Globus pallidus (tissue), 1 donor: ENCODE measurements at regions not wholly inside any gene's neighbourhood (a gene's known extent, or its start where the extent isn't known, plus 50 kb on each side); places are given as distances from the start of the nearest gene placed in this dataset.

Experiments used
- DNase-seq: peaks from one replicate; pipeline ENCODE4 v3.0.0-alpha.2; 2015; ENCODE audit warnings: low spot score

DNA sequence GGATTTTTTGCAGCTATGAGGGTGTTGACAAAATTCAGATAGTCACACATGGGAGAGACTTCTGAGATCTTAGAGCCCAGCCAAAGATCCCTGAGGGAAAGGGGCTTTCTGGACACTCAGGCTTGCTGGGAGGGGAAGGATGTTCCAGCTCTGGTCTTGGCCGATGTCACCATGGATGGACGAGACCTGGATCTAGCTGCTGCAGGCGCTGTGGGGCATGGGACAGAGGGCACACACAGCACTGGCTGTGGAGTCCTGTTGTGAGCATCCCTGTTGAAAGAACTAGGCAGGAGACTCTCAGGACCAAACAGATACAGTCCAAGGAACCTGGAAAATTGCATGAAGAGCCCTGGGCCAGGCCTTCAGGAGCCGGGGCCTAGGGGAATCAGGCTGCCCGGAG, 80.1 kb upstream of the SDK2 start:
- DNase-seq = no peak

GRCh38 chr17:73724990-73725389, 80.7 kb upstream of the SDK2 start:
- DNase-seq = no peak

GRCh38 chr17:73725794-73726515, 81.7 kb upstream of the SDK2 start:
- no peak for DNase-seq

- DNase-seq = no peak
These were observed 83.7 kb upstream of the SDK2 start for GRCh38 chr17:73727941-73728340.

GRCh38 chr17:73729101-73729500, 84.9 kb upstream of the SDK2 start:
- no peak for DNase-seq

GRCh38 chr17:73731733-73732132, 87.5 kb upstream of the SDK2 start:
- no peak for DNase-seq

DNA sequence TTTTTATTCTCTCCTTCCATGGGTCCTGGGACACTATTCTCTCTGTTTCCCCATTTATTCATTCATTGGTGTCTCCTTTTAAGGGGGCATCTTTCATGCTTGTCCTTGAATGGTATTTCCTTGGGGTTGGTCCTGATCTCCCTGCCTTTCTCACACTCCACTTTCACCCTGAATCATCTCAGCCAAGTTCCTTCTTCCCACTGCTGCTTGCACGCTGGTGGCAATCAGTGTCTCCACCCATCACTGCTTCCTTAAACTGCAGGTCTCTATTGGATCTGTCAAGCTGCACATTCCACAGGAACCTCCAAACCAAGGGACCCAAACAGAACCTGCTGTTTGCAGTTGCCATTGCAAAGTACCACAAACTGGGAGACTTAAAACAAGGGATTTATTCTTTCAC, 89.3 kb upstream of the SDK2 start:
- no peak for DNase-seq

- no peak for DNase-seq
These were observed 91.0 kb upstream of the SDK2 start for GRCh38 chr17:73735245-73735644.

GRCh38 chr17:73738751-73739575, 94.7 kb upstream of the SDK2 start:
- no peak for DNase-seq

GRCh38 chr17:73740370-73740769, 96.1 kb upstream of the SDK2 start:
- no peak for DNase-seq

GRCh38 chr17:73742948-73743381, 98.7 kb upstream of the SDK2 start:
- DNase-seq = no peak

GRCh38 chr17:73743518-73744201, 99.4 kb upstream of the SDK2 start:
- no peak for DNase-seq

- no peak for DNase-seq
These were observed 100.2 kb upstream of the SDK2 start for GRCh38 chr17:73744411-73744810.

DNA sequence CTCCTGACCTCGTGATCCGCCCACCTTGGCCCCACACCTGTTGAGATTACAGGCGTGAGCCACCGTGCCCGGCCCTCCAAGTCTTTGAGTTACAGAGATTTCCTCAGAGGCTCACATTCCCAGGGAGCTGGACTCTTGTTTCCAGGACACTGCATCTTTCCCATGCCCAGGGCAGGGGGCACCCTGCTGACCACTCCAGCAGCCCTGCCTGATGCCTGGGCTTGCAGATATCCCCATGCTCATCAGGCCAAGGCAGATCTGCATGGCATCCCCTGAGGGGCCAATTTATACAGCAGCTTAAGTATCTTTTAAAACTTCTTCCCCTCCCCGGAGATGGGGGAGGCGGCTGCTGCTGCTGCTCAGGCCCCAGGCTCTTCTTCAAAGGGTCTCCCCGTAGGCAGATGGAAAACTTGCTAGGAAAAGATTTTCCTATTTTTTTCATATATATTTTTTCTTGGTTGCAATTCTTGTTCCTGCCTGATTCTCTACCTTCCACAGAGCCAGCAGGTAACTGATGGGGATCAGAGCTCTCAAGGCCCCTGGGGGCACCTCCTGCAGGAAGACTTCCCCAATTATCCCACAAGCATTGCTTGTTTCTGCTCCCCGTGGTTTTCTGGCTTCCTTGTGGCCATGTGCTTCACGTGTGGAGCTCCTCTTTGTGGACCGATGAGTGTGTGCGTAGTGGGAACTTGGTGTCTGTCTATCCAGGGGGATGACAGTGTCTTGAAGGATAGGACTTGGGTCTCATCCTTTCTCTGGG, 102.2 kb upstream of the SDK2 start:
- DNase-seq = no peak

GRCh38 chr17:73747221-73748002, 103.2 kb upstream of the SDK2 start:
- no peak for DNase-seq

GRCh38 chr17:73748508-73748907, 104.3 kb upstream of the SDK2 start:
- DNase-seq = no peak

GRCh38 chr17:73749337-73749823, 105.1 kb upstream of the SDK2 start:
- no peak for DNase-seq

DNA sequence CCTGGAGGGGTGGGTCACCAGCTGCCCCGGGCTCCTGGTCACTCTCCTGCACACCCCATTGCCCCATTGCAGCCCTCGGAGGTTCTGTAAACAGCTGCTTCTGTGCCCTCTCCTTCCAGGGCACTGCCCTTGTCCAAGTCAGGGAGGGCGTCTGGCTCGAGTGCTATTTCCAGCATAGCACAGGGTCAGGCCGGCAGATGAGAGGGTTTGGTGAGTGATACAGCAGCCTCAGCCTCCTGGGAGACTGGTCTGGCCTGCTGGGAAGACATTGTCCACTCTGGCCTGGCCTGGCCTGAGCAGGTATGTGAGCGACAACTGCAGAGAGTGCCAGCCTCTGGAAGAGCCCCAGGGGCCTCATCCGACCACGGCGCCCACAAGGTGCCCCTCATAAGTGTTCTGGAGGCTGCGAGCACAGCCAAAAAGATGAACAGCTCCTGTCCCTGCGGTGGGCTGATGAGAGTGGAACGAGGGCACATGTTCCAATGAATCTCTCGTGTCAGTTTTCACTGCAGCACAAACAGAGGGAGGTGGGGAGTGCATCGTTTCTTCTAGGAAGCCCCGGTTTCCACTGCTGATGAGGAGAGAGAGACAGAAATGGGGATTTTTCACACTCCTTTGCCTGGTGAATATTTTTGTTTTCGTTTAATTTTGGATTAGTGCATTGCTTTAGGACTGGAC, 105.8 kb upstream of the SDK2 start:
- DNase-seq = no peak

- no peak for DNase-seq
These were observed 106.7 kb upstream of the SDK2 start for GRCh38 chr17:73750975-73751374.

DNA sequence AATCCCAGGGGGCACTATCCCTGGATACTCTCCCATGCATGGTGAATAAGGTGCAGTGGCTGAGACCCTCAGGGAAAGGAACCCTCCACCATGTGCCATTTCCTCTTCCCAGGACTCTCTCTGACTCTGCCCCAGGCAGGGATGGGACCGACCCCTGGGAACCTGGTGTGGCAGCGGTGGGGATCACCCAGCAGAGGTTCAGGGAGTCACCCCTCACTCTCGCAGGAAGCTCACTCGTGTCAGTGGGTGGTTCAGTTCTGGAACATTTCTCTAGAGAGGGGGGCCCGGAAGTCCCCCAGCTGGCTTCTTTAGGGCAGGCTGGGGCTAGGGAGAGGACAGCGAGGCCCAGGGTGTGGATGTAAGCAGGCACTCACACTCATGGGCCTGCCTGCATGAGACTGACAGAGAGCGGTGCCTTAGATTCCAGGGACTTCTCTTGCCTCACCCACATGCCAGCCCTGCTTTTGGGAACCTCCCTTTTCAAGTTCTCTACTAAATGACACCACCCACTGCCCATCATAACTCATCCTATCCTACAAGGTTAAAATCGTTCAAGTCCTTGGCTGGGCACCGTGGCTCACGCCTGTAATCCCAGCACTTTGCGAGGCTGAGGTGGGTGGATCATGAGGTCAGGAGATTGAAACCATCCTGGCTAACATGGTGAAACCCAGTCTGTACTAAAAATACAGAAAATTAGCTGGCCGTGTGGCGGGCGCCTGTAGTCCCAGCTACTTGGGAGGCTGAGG, 109.7 kb upstream of the SDK2 start:
- no peak for DNase-seq
